ENCODE measurements at regions not wholly inside any gene's neighbourhood (a gene's known extent, or its start where the extent isn't known, plus 50 kb on each side); places are given as distances from the start of the nearest gene placed in this dataset.

DNA sequence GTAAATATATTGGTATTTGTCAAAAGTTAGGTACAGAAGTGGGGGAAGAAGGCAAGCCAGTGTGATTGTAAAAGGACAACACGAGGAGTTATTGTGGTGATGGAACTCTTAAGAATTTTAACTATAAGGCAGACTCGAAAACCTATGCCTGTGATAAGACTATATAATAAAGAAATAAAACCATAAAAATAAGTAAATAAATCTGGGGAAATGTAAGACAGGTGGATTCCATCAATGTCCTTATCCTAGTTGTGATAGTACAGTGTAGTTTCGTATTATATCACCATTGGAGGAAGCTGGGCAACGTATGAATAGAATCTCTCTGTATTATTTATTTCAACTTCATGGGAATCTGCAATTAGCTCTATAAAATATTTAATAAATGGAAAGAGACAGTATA, 395.7 kb downstream of the CDC14C start:
- H3K4me3 ChIP-seq (ENCODE audit: low read length) = no peak overlapping the region
- TF ChIP-seq, protein P1, sequence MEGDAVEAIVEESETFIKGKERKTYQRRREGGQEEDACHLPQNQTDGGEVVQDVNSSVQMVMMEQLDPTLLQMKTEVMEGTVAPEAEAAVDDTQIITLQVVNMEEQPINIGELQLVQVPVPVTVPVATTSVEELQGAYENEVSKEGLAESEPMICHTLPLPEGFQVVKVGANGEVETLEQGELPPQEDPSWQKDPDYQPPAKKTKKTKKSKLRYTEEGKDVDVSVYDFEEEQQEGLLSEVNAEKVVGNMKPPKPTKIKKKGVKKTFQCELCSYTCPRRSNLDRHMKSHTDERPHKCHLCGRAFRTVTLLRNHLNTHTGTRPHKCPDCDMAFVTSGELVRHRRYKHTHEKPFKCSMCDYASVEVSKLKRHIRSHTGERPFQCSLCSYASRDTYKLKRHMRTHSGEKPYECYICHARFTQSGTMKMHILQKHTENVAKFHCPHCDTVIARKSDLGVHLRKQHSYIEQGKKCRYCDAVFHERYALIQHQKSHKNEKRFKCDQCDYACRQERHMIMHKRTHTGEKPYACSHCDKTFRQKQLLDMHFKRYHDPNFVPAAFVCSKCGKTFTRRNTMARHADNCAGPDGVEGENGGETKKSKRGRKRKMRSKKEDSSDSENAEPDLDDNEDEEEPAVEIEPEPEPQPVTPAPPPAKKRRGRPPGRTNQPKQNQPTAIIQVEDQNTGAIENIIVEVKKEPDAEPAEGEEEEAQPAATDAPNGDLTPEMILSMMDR (conservative IDR thresholded peaks at IDR 0.05; ENCODE audit: low read length) = no peak
- no peak for DNase-seq (ENCODE audit: low read depth)

DNA sequence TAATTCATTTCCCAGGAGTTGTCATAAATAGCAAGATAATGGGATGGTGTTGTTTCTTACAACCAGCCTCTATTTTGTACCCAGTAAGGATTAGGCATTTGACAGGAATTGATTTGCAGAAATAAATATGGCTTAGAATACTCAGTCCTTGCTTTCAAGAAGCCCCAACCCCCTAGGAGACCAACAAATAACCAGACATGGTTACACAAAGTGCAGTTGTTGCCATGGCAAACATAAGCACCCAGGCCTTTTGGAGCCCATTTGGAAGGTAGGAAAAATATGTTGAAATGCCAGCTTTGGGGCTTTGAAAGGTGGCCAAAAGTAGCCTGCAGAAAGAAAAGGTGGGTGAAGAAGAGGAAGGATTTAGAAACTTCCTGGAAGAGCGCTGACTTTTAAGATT, 397.5 kb downstream of the CDC14C start:
- DNase-seq (ENCODE audit: low read depth) = no peak
- TF ChIP-seq, protein P1 (conservative IDR thresholded peaks at IDR 0.05; ENCODE audit: low read length) = no peak
- H3K4me3 ChIP-seq (ENCODE audit: low read length) = no peak overlapping the region

DNA sequence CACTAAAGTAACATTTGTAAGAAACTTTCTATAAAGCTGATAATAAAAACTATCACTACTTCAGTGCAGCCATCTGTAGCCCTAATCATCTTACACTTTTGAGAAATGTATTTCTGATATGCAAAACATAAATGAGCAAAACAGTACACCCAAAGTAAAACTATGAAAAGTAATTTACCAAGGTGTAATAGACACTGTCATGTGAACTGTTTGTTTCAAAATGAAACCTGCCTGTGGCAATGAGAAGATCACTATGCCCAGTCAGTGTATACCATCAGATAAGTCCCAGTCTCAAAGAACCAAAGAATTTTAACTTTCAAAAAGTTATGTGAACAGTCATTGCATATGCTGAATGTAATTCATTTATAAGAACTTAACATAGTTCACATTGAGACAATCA, 398.1 kb downstream of the CDC14C start:
- DNase-seq (ENCODE audit: low read depth) = no peak
- TF ChIP-seq, protein P1 (conservative IDR thresholded peaks at IDR 0.05; ENCODE audit: low read length) = no peak
- no peak overlapping the region for H3K4me3 ChIP-seq (ENCODE audit: low read length)

DNA sequence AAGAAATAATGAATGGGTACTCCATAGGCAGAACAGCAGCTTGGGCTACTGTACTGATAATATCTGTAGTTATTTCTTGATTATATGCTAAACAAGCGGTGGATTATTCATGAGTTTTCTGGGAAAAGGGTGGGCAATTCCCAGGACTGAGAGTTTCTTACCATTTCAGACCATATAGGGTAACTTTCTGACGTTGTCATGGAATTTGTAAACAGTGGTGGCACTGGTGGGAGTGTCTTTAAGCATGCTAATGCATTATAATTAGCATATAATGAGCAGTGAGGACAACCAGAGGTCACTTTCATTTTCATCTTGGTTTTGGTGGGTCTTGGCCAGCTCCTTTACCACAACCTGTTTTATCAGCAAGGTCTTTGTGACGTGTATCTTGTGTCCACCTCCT, 399.7 kb downstream of the CDC14C start:
- no peak overlapping the region for H3K4me3 ChIP-seq (ENCODE audit: low read length)
- TF ChIP-seq, protein P1 (conservative IDR thresholded peaks at IDR 0.05; ENCODE audit: low read length) = no peak
- no peak for DNase-seq (ENCODE audit: low read depth)

DNA sequence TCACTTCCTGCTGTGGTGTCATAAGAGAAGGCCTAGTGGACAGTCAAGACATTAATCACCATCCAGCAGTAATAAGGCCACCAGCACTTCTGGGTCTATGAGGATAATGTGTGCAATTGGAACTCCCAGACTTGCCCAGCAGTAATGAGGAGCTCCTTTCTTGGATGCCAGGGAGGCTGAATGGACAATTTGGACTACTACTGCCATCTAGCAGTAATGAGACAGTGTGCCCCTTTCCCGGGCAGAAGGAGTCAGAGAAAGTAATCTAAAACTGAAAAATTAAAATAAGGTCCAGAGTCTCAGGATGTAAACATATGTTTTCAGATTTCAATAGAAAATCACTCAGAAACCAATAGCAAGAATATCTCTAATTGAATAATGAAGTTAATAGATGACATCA, 400.4 kb downstream of the CDC14C start:
- DNase-seq (ENCODE audit: low read depth) = peak; percentile 6
- H3K4me3 ChIP-seq (ENCODE audit: low read length) = no peak overlapping the region
- TF ChIP-seq, protein P1 (conservative IDR thresholded peaks at IDR 0.05; ENCODE audit: low read length) = peak; percentile 25

DNA sequence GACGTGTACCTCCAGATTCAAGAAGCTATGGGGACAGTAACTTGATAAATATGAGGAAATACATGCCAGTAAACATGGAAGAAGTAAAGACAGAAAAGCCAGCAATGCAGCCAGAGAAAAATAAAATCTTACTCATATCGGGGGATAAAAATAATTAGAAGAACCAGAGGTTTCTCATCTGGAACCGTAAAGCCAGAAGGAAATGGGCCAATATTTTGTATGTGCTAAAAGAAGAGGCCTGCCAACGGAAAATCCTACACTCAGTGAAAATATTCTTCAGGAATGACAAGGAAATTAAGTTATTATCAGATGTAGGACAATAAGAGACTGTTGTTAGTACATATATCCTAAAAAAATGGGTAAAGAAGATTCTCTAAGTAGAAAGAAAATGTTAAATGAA, 401.2 kb downstream of the CDC14C start:
- TF ChIP-seq, protein P1 (conservative IDR thresholded peaks at IDR 0.05; ENCODE audit: low read length) = no peak
- no peak overlapping the region for H3K4me3 ChIP-seq (ENCODE audit: low read length)
- DNase-seq (ENCODE audit: low read depth) = no peak

DNA sequence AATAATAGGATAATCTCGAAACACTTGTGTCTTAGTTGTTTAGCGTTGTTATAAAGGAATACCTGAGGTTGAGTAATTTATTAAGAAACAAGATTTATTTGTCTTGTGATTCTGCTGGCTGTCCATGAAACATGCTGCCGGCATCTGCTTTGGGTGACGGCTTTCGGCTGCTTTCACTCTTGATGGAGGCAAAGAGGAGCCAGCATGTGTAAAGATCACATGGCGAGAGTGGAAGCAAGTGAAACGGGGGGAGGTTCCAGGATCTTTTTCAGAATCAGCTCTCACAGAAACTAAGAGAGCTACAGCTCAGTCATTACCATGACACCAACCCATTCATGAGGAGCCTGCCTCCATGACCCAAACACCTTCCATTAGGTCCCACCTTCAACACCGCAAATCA, 402.8 kb downstream of the CDC14C start:
- DNase-seq (ENCODE audit: low read depth) = no peak
- TF ChIP-seq, protein P1 (conservative IDR thresholded peaks at IDR 0.05; ENCODE audit: low read length) = no peak
- H3K4me3 ChIP-seq (ENCODE audit: low read length) = no peak overlapping the region

All from AG10803 (cell line).